ENCODE measurements at regions not wholly inside any gene's neighbourhood (a gene's known extent, or its start where the extent isn't known, plus 50 kb on each side); places are given as distances from the start of the nearest gene placed in this dataset.

DNA sequence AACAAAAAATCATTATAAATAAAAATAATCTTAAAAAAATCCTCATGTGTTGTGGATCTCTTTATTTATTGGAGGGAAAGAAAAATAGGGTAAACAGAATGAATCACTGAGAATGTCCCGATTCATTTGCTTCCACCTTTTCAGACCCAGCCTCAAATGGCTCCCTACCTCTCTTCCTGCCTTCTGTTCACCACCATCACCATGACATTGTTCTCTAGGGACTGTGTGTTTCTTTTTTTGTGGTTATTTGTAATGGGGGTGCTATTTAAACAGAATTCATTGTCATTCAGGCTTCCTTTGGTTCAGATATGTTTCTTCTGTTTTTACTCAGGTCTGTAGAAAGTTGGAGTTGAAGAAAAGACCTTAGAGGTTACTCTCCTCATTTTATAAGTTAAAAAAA, 198.2 kb downstream of the KIF4B start:
- no peak for DNase-seq

DNA sequence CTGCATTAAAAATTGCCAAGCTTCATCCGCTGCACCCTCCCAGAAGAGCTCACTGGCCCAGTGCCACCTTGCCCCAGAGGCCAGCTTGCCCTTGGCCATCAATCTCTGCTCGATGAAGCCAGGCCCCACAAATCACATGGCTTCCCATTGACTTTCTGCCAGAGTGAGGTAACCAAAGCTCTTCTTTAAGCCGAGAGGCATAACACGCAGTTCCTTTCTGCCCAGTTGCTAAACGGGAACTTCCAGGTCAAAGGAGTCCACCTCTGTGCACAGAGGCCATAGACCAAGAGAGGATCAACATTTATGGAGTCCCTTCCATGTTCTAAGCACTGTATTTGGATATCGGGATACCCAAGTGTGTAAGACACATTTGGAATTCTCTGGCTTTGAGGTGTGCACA, 208.8 kb downstream of the KIF4B start:
- DNase-seq = no peak

GRCh38 chr5:155229135-155229534, 215.6 kb downstream of the KIF4B start:
- DNase-seq = no peak

DNA sequence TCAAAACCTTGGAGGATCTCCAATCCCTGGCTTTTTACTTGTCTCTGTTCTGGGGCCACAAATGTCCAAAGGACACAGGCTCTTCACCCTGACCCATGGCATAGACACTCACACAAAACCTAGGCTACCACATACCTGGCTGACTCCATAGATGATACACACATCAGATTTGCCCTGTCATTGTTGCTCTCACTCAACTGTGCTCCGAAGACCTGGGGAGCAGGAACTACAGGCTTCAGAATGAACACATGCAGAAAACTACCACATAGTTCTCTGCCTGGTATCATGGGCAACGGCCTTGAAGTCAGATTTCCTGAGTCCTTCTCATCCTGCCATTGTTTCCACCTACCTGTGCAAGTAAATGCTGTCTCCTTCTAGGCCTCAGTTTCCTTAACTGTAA, 226.2 kb downstream of the KIF4B start:
- DNase-seq = no peak

GRCh38 chr5:155250596-155250995, 237.0 kb downstream of the KIF4B start:
- DNase-seq = no peak

- DNase-seq = no peak
Measured at GRCh38 chr5:155252025-155252424, 238.5 kb downstream of the KIF4B start.

DNA sequence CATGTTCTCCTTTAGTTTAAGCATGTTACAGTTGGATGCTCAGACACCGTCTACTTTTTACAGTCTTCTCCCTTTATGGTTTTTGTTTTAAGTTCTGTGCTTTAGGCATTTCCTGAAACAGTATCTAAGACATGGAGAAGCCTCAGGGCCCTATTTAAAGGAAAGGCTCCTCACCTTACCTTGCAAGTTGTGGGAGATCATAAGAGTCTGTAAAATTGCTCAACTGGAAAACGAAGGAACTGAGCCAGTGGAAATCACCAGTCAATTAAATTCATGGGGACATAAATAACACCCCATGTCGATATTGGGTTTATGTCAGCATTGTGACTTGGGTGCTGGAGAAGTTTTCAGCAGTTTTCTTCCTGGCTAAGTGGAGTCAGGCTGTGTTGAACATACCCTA, 239.2 kb downstream of the KIF4B start:
- DNase-seq = no peak

DNA sequence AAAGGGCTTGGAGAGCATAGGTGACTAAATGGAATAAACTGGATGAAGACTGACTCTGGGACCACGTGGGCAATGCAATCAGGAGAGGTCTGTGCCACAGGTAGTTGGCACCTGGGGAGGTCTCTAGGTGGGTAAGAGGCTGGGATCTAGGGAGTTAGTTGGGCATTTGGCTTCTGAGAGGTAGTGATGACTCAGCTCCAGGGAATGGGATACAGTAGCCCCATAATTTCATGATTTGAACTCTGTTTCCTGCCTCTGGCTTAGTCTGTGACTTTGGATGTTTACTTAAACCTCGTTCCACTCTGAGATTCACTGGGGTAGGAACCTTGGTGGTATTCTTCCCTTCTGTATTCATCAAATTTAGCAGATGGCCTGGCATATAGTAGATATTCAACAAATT, 240.8 kb downstream of the KIF4B start:
- DNase-seq = no peak

DNA sequence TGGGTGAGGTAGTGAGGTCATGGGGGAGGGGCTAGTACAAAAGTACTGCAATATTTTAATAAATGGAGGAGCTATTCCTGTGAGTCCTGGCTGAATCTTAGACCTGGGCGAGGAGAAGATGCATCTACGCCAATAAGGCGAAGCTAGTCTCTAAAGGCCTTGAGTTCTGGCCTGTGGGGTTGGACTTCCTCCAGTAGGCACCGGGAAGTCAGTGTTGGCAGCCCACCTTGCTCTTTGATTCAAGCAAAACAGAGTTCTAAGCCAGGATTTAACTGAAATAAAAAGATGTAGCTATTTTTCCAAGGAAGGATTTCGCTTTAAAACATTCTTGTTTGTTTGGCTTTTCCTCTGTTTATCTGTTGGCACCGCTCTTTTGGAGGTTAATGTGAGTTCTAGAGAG, 244.6 kb downstream of the KIF4B start:
- no peak for DNase-seq

- DNase-seq = no peak
Measured at GRCh38 chr5:155259648-155260047, 246.1 kb downstream of the KIF4B start.

- no peak for DNase-seq
Measured at GRCh38 chr5:155260798-155261197, 247.2 kb downstream of the KIF4B start.

DNA sequence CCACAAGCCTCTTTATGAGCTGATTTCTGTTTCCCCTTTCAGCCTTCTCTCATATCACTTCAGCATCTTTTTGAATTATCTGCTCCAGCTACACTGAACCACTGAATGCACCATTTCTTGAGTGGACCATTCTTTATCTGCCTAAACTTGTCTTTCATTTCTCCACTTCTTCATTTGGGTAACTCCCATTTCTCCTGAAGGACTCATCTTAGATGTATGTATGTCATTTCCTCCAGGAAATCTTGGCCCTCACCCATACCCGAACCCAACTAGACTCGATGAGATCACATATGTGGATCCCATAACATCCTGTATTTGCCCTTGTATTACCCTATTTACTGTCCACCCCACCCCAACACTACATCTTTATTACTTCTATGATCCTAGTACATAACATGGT, 249.8 kb downstream of the KIF4B start:
- DNase-seq = no peak

DNA sequence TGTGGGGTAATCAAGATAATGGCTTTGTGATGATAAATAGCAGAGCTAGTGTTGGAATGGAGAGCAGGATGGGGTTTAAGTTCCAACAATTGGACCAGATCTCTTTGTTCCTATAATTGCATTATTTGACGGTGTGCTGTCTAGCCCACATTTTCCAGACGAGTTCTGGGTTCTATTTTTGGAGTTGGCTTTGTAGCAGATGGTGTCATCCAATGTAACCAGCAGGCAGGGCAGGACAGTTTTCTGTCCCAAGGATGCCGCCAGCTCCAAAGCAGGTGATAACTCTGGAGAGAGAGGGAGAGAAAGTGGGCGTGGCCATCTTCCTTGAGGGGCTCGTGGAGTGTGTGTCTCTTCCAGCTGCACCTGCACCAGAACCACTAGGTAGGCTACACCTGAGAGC, 251.3 kb downstream of the KIF4B start:
- no peak for DNase-seq

- DNase-seq = no peak
Measured at GRCh38 chr5:155268770-155269425, 255.3 kb downstream of the KIF4B start.

- no peak for DNase-seq
Measured at GRCh38 chr5:155270725-155271124, 257.2 kb downstream of the KIF4B start.

- no peak for DNase-seq
Measured at GRCh38 chr5:155274484-155274883, 260.9 kb downstream of the KIF4B start.

DNA sequence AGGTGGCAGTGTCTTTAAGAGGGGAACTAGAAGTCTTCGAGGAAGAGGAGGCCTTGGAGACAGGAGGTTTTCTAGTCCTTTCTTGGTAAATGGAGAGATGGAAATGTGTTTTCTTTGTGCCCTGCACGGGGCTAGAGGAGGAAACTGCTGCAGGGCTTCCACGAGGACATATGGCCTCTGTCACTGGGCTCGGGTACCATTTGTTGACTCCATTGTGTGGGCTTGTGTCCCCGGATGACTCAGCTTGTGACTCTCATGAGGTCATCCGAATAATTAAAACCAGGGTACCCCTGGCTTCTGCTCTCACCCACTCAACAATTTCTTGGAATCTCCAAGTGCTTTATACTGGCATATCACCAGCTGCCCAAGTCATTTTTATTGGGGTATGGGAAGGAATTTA, 261.7 kb downstream of the KIF4B start:
- no peak for DNase-seq

DNA sequence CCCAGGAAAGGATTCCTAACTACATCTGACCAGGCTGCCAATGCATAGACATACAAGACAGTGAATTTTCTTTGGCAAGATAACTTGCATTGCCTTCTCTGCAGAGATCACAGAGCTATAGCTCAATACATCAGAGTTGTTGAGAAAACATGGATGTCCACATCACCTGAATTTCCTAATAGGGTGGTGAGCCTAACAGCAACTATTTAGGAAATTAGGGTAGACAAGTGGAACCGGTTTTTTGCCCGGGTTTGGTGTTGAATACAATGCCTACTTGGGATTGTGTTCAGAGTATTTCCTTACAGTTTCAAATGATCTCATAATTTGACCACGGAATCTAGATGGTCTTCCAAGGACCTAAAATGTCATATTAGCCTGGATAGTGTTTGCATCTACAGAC, 262.7 kb downstream of the KIF4B start:
- no peak for DNase-seq

DNA sequence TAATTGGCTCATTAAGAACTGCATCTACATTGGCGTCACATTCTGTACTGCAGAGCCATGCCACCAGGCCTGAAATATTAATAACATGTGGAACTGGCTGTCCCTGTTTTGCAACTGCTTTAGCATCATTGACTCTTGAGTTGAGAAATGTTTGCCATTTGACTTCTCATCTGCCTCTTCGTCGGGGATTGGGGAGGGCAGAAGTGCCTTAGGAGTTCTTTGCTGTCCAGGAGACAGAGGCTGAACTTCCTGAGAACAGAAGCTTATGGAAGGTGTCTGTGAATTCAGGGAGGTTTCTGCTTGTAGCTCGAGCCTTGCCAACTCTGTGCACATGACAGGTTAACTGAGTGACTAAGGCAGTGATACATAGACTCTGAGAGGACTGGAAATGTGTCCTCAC, 265.0 kb downstream of the KIF4B start:
- no peak for DNase-seq

GRCh38 chr5:155282503-155283107, 269.1 kb downstream of the KIF4B start:
- no peak for DNase-seq

- no peak for DNase-seq
Measured at GRCh38 chr5:155285706-155286105, 272.2 kb downstream of the KIF4B start.

DNA sequence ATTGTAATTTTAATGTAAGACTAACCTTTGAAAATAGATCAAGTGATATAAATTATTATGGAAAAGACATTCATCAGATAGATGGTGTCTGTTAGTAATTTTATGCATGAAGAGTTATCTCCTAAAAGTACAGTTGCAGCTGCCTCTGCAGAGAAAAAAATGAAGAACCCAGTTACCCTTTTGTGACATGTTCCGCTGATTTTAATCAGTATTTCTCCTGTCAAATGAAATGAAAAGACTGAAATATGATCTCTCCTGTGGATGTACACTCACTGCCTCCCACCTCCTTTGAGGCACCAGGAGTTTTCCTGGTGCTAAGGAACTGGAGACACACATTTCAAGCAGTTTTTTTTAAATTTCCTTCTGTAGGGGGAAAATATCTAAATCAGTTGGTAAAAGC, 277.4 kb downstream of the KIF4B start:
- no peak for DNase-seq

DNA sequence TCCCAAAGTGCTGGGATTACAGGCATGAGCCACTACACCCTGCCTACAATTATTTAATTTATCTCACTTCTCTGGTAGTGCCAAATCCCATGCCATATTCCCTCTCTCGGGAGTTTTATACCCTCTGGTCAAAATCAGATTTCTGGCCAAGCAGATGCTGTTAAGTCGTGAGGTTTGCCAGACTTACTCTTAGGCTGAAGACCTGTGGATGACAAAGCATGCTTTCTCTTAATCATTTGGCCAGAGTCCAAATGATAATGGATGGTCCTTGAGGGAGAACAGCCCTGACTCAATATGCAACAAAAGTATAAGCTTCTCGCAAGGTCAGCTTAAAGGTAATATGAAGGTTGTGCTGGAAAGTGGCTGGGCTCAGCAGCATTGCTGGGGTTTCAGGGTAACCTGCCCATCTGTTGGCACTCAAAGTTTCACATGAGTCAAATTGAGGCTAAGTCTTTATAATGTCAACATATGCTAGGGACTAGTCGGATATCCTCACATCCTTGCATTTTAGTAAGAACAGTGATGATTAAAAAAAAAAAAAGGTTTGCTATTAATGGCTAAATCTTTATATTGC, 280.1 kb downstream of the KIF4B start:
- DNase-seq = no peak

GRCh38 chr5:155295111-155295510, 281.6 kb downstream of the KIF4B start:
- no peak for DNase-seq
